ENCODE measurements at regions not wholly inside any gene's neighbourhood (a gene's known extent, or its start where the extent isn't known, plus 50 kb on each side); places are given as distances from the start of the nearest gene placed in this dataset.

DNA sequence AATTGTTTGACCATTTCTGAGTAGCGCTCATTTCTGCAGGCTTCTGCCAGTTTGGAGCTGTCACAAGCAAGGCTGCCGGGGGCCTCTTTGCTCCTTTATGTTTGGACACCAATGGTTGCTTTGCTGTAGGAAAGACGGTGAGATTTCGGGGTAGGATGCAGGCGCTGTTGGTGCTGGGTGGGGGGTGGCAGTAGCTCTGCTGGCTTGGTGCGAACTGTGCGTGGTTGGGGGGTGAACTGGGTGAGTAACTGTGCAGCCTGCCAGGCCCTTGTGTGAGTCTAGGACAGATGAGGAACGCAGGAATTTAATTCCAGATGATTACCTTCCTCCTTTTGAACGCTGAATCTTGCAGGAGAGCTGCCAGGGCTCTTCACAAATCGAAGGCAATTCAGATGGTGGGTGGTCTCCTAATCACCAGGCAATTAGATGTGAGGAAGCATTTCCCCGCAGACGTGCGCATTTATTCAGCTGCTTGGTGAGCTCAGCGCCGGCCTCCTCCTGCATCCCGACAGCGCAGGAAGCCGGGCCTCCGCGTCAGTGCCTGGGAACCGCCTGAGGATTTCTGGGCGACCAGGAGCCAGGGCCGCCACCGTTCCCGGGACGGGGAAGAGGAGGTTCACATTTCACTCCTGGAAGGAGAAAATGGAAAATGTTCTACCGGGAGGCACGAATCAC, 154.4 kb downstream of the FOXL1 start:
- TF ChIP-seq, protein P1, sequence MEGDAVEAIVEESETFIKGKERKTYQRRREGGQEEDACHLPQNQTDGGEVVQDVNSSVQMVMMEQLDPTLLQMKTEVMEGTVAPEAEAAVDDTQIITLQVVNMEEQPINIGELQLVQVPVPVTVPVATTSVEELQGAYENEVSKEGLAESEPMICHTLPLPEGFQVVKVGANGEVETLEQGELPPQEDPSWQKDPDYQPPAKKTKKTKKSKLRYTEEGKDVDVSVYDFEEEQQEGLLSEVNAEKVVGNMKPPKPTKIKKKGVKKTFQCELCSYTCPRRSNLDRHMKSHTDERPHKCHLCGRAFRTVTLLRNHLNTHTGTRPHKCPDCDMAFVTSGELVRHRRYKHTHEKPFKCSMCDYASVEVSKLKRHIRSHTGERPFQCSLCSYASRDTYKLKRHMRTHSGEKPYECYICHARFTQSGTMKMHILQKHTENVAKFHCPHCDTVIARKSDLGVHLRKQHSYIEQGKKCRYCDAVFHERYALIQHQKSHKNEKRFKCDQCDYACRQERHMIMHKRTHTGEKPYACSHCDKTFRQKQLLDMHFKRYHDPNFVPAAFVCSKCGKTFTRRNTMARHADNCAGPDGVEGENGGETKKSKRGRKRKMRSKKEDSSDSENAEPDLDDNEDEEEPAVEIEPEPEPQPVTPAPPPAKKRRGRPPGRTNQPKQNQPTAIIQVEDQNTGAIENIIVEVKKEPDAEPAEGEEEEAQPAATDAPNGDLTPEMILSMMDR (IDR thresholded peaks at IDR 0.05), result no peak
- no peak for TF ChIP-seq POLR2A (IDR thresholded peaks at IDR 0.05)
